Neural progenitor cell (in vitro differentiated cells): ENCODE measurements at regions not wholly inside any gene's neighbourhood (a gene's known extent, or its start where the extent isn't known, plus 50 kb on each side); places are given as distances from the start of the nearest gene placed in this dataset.
"Not testable (repeated sequence)": the region's sequence is repeated elsewhere in the genome, so short reads cannot be mapped to it uniquely, and the experiment has no call there.

Source experiments
- DNase-seq: peaks from one replicate; pipeline ENCODE4 v3.0.0-alpha.2; 2016; ENCODE audit warnings: low spot score
- H2AFZ ChIP-seq: fragments of 200-600 bp; sonication (generic); replicated peaks from 2 replicates; pipeline ENCODE4 v1.6.1; 2016; ENCODE audit warnings: antibody characterized with exemption
- H3F3A ChIP-seq: fragments of 200-600 bp; sonication (generic); 2 replicates; pipeline ENCODE4 v1.6.1; 2016; ENCODE audit warnings: antibody characterized with exemption, low read depth
- H3K27ac ChIP-seq: fragments of 200-600 bp; sonication (generic); 2 replicates; pipeline ENCODE4 v1.5.1; 2016; ENCODE audit warnings: mild to moderate bottlenecking
- H3K27me3 ChIP-seq: fragments of 200-600 bp; sonication (generic); 2 replicates; pipeline ENCODE4 v1.6.1; 2016; ENCODE audit warnings: mild to moderate bottlenecking, moderate library complexity
- H3K36me3 ChIP-seq: fragments of 200-600 bp; sonication (generic); 2 replicates; pipeline ENCODE4 v1.5.1; 2016
- H3K4me1 ChIP-seq: fragments of 200-600 bp; sonication (generic); 2 replicates; pipeline ENCODE4 v1.6.1; 2016; ENCODE audit warnings: mixed run types
- H3K4me2 ChIP-seq: fragments of 200-600 bp; sonication (generic); 2 replicates; pipeline ENCODE4 v1.6.1; 2016
- H3K4me3 ChIP-seq: fragments of 200-600 bp; sonication (generic); 2 replicates; pipeline ENCODE4 v1.5.1; 2016
- H3K79me2 ChIP-seq: fragments of 200-600 bp; sonication (generic); 2 replicates; pipeline ENCODE4 v1.6.1; 2016; ENCODE audit warnings: low read depth
- H3K9ac ChIP-seq: fragments of 200-600 bp; sonication (generic); 2 replicates; pipeline ENCODE4 v1.6.1; 2016
- H3K9me3 ChIP-seq: fragments of 200-600 bp; sonication (generic); 2 replicates; pipeline ENCODE4 v1.5.1; 2016; ENCODE audit warnings: low read depth
- H4K20me1 ChIP-seq: fragments of 200-600 bp; sonication (generic); 2 replicates; pipeline ENCODE4 v1.6.1; 2016; ENCODE audit warnings: low read depth
- H3K27ac Mint-ChIP-seq: 3 replicates; pipeline ENCODE4 v1.8.0; 2021; ENCODE audit warnings: mixed read lengths
- H3K27me3 Mint-ChIP-seq: 2 replicates; pipeline ENCODE4 v1.8.0; 2022; ENCODE audit warnings: low read depth, mild to moderate bottlenecking, inconsistent platforms, moderate library complexity, mixed read lengths; ENCODE audit not compliant: insufficient read depth
- H3K36me3 Mint-ChIP-seq: 3 replicates; pipeline ENCODE4 v1.8.0; 2021; ENCODE audit warnings: mixed read lengths
- H3K4me1 Mint-ChIP-seq: 3 replicates; pipeline ENCODE4 v1.8.0; 2021; ENCODE audit warnings: mixed read lengths
- H3K4me3 Mint-ChIP-seq: 3 replicates; pipeline ENCODE4 v1.8.0; 2021; ENCODE audit warnings: mild to moderate bottlenecking, moderate library complexity, mixed read lengths
- H3K9me3 Mint-ChIP-seq: 3 replicates; pipeline ENCODE4 v1.8.0; 2020; ENCODE audit warnings: mixed read lengths
- TF ChIP-seq, protein P1 (sequence below): fragments of 200-600 bp; sonication (generic); IDR thresholded peaks from 2 replicates; pipeline ENCODE4 v1.5.1; 2017; ENCODE audit warnings: antibody characterized with exemption, mild to moderate bottlenecking

DNA sequence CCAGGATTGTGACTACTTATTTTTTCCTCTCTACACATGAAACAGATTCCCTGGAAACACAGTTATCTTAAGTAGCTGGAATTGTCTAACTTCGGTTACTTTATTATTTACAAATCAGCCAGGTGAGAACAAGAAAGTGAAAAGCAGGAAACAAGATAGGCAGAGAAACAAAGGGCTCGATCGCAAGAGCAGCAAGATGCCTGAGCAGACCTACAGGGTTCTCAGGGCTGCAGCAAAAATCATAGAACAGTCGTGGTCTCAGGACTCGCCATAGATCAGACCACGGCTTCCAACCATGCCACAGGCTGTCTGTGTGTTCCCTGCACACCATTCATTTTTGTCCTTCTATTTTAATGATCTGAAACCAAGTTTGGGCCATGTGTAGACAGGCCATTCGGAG lies 186.2 kb upstream of the NOTCH2NLA start:
- not testable (repeated sequence) for H3K4me3 Mint-ChIP-seq, H3K27ac ChIP-seq, H3K27me3 ChIP-seq, H4K20me1 ChIP-seq, H3K79me2 ChIP-seq, H3F3A ChIP-seq, H3K4me3 ChIP-seq, DNase-seq, H2AFZ ChIP-seq, H3K4me2 ChIP-seq, H3K36me3 Mint-ChIP-seq, H3K9me3 Mint-ChIP-seq, H3K4me1 ChIP-seq, H3K36me3 ChIP-seq, H3K27me3 Mint-ChIP-seq, H3K4me1 Mint-ChIP-seq, H3K9me3 ChIP-seq, H3K27ac Mint-ChIP-seq, H3K9ac ChIP-seq

GRCh38 chr1:146413911-146414310 lies 185.1 kb upstream of the NOTCH2NLA start:
- not testable (repeated sequence) for H3K9me3 Mint-ChIP-seq, H3K27me3 ChIP-seq, H4K20me1 ChIP-seq, H3K36me3 ChIP-seq, H3K4me3 ChIP-seq, H3K9ac ChIP-seq, H2AFZ ChIP-seq, H3K4me3 Mint-ChIP-seq, H3K4me1 Mint-ChIP-seq, H3K27ac Mint-ChIP-seq, H3K36me3 Mint-ChIP-seq, H3K9me3 ChIP-seq, H3K27me3 Mint-ChIP-seq, H3K27ac ChIP-seq, H3K4me1 ChIP-seq, H3K79me2 ChIP-seq, H3F3A ChIP-seq, DNase-seq, H3K4me2 ChIP-seq

DNA sequence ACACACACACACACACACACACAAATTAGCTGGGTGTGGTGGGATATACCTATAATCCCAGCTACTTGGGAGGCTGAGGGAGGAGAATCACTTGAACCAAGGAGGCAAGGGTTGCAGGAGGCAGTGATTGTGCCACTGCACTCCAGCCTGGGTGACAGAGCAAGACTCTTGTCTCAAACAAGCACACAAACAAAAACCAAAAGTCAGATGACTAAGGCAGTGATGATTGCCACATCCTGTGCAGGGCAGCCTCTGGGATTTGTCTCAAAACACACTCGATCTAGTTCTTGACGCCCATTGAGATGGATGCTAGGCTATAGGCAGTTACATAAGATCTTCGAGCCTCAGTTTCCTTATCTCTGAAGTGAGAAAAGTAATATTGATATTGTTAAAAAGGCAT lies 183.1 kb upstream of the NOTCH2NLA start:
- H3F3A ChIP-seq, H3K79me2 ChIP-seq, H3K4me3 Mint-ChIP-seq, H3K27ac Mint-ChIP-seq, H3K36me3 ChIP-seq, H4K20me1 ChIP-seq, H3K4me2 ChIP-seq, H3K4me1 ChIP-seq, H2AFZ ChIP-seq, H3K4me1 Mint-ChIP-seq, DNase-seq, H3K27me3 ChIP-seq, H3K9ac ChIP-seq, H3K27ac ChIP-seq, H3K4me3 ChIP-seq, H3K9me3 ChIP-seq, H3K9me3 Mint-ChIP-seq, H3K36me3 Mint-ChIP-seq, H3K27me3 Mint-ChIP-seq: not testable (repeated sequence)

DNA sequence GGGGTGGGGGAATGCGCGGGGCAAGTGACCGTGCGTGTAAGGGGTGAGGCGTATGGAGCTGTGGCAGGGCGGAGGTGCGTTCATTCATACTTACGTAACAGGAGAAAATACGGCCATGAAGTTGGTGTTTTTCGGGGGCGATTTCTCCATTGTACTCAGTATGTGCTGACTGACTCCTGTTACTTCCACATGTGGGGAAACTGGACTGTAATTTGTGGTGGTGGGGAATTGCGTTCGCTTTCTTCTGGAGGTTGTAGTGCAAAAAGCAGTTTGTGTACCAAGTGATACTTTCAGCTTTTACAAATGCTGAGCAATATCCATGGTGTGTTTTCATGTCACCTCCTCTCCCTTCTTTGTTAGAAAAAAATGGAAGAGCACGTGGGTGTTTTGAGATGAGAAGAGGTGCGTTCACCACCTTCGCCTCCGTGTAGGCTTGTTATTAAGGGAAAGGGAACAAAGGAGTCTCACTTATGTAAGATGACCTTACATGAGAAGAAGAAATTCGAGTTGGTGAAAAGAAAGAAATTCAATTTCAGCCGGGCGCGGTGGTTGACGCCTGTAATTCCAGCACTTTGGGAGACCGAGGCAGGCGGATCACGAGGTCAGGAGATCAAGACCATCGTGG lies 181.1 kb upstream of the NOTCH2NLA start:
- H3K27me3 Mint-ChIP-seq, H3K4me1 ChIP-seq, H3K9ac ChIP-seq, H3K9me3 Mint-ChIP-seq, H3K27me3 ChIP-seq, H3K36me3 ChIP-seq, H3K4me1 Mint-ChIP-seq, H3K36me3 Mint-ChIP-seq, H4K20me1 ChIP-seq, H3K79me2 ChIP-seq, H3K9me3 ChIP-seq, H3F3A ChIP-seq, H2AFZ ChIP-seq: not testable (repeated sequence)
- peak; percentile 44 for DNase-seq
- Histone ChIP-seq H3K4me3 (peak overlapping the region; percentile 25), H3K4me2 (peak overlapping the region; percentile 40), H3K27ac (peak overlapping the region; percentile 42)
- H3K4me3 Mint-ChIP-seq, result peak overlapping the region; percentile 79
- peak overlapping the region; percentile 91 for H3K27ac Mint-ChIP-seq

- Histone ChIP-seq H3K27ac (peak overlapping the region; percentile 42), H3K4me3 (peak overlapping the region; percentile 25)
- H3K4me1 Mint-ChIP-seq, H3K9me3 ChIP-seq, H3K27me3 Mint-ChIP-seq, H3F3A ChIP-seq, H3K27ac Mint-ChIP-seq, H3K36me3 Mint-ChIP-seq, H3K9me3 Mint-ChIP-seq, H3K4me1 ChIP-seq, H3K4me2 ChIP-seq, H3K36me3 ChIP-seq, H2AFZ ChIP-seq, H4K20me1 ChIP-seq, H3K79me2 ChIP-seq, H3K9ac ChIP-seq, H3K27me3 ChIP-seq: not testable (repeated sequence)
- peak; percentile 72 for DNase-seq
- peak overlapping the region; percentile 68 for H3K4me3 Mint-ChIP-seq
Observed at GRCh38 chr1:146409116-146409801, 180.4 kb upstream of the NOTCH2NLA start.

DNA sequence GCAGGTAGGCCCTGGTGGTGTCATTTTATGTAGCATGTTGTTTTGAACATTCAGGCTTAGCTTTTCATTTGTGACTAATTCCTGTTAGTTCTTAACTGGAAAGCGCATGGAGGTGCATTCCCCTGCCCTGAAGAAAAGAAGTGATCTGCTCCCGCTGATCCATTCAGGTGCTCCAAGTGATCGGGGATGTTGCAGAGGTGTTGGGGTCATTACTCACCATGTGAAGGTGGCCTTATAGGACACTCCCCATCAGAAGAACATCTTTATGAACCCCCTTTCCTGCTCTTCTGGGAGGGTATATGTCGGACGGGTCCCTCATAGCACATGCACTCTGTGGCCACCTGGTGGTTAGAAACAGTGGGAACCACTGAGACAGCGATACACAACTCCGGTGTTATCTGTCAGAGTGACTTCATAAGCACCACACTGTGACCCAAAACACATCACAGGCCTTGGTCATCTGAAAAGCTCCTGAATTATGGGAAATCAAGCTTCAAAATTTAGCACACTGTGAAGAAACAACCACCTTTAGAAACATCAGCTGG lies 172.5 kb upstream of the NOTCH2NLA start:
- not testable (repeated sequence) for H3K9me3 Mint-ChIP-seq, H3K27me3 ChIP-seq, H3F3A ChIP-seq, H3K27me3 Mint-ChIP-seq, H3K4me3 ChIP-seq, H3K4me1 ChIP-seq, H3K4me2 ChIP-seq, H3K4me3 Mint-ChIP-seq, H3K27ac Mint-ChIP-seq, H3K9me3 ChIP-seq, H4K20me1 ChIP-seq, H3K9ac ChIP-seq, H3K27ac ChIP-seq, H3K4me1 Mint-ChIP-seq, H3K79me2 ChIP-seq, H3K36me3 ChIP-seq, H3K36me3 Mint-ChIP-seq
- TF ChIP-seq, protein P1, sequence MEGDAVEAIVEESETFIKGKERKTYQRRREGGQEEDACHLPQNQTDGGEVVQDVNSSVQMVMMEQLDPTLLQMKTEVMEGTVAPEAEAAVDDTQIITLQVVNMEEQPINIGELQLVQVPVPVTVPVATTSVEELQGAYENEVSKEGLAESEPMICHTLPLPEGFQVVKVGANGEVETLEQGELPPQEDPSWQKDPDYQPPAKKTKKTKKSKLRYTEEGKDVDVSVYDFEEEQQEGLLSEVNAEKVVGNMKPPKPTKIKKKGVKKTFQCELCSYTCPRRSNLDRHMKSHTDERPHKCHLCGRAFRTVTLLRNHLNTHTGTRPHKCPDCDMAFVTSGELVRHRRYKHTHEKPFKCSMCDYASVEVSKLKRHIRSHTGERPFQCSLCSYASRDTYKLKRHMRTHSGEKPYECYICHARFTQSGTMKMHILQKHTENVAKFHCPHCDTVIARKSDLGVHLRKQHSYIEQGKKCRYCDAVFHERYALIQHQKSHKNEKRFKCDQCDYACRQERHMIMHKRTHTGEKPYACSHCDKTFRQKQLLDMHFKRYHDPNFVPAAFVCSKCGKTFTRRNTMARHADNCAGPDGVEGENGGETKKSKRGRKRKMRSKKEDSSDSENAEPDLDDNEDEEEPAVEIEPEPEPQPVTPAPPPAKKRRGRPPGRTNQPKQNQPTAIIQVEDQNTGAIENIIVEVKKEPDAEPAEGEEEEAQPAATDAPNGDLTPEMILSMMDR, result peak; percentile 54
- peak overlapping the region; percentile 34 for H2AFZ ChIP-seq
- peak; percentile 4 for DNase-seq

GRCh38 chr1:146400173-146401121 lies 171.6 kb upstream of the NOTCH2NLA start:
- not testable (repeated sequence) for H3K4me1 ChIP-seq, H3K27ac Mint-ChIP-seq, H3K27me3 ChIP-seq, H3F3A ChIP-seq, H3K79me2 ChIP-seq, DNase-seq, H3K4me2 ChIP-seq, H4K20me1 ChIP-seq, H3K4me1 Mint-ChIP-seq, H3K36me3 Mint-ChIP-seq, H3K9me3 ChIP-seq, H3K4me3 ChIP-seq, H3K4me3 Mint-ChIP-seq, H3K9me3 Mint-ChIP-seq, H3K27ac ChIP-seq, H3K27me3 Mint-ChIP-seq, H3K36me3 ChIP-seq, H3K9ac ChIP-seq
- peak overlapping the region; percentile 34 for H2AFZ ChIP-seq
